HG03064 (cell line): ENCODE measurements at regions not wholly inside any gene's neighbourhood (a gene's known extent, or its start where the extent isn't known, plus 50 kb on each side); places are given as distances from the start of the nearest gene placed in this dataset.

ENCODE experiments used
- ATAC-seq: cut with Tn5 transposase; IDR thresholded peaks from one replicate; pipeline ENCODE4 v1.9.1; 2021; ENCODE audit warnings: low read depth; ENCODE audit not compliant: unreplicated experiment

- ATAC-seq, result no peak
Observed at GRCh38 chr12:90111791-90112580, 403.3 kb upstream of the ATP2B1 start.

GRCh38 chr12:90106568-90106967 lies 397.9 kb upstream of the ATP2B1 start:
- no peak for ATAC-seq

- ATAC-seq, result peak; percentile 69
Observed at GRCh38 chr12:90102957-90103652, 394.5 kb upstream of the ATP2B1 start.

- ATAC-seq, result no peak
Observed at GRCh38 chr12:90100579-90100978, 391.9 kb upstream of the ATP2B1 start.

GRCh38 chr12:90099288-90099687 lies 390.6 kb upstream of the ATP2B1 start:
- ATAC-seq, result no peak

- ATAC-seq, result no peak
Observed at GRCh38 chr12:90098132-90098779, 389.6 kb upstream of the ATP2B1 start.

- ATAC-seq, result no peak
Observed at GRCh38 chr12:90091809-90092208, 383.2 kb upstream of the ATP2B1 start.

- no peak for ATAC-seq
Observed at GRCh38 chr12:90090929-90091651, 382.5 kb upstream of the ATP2B1 start.

GRCh38 chr12:90086281-90086680 lies 377.6 kb upstream of the ATP2B1 start:
- ATAC-seq, result no peak

GRCh38 chr12:90085494-90086274 lies 377.0 kb upstream of the ATP2B1 start:
- no peak for ATAC-seq

- no peak for ATAC-seq
Observed at GRCh38 chr12:90084018-90084417, 375.4 kb upstream of the ATP2B1 start.

- no peak for ATAC-seq
Observed at GRCh38 chr12:90080616-90081015, 372.0 kb upstream of the ATP2B1 start.

GRCh38 chr12:90079529-90080210 lies 371.0 kb upstream of the ATP2B1 start:
- no peak for ATAC-seq

- no peak for ATAC-seq
Observed at GRCh38 chr12:90078344-90078743, 369.7 kb upstream of the ATP2B1 start.

GRCh38 chr12:90077756-90078155 lies 369.1 kb upstream of the ATP2B1 start:
- ATAC-seq, result no peak

GRCh38 chr12:90076851-90077319 lies 368.2 kb upstream of the ATP2B1 start:
- ATAC-seq, result no peak

GRCh38 chr12:90075685-90076084 lies 367.0 kb upstream of the ATP2B1 start:
- ATAC-seq, result no peak

- ATAC-seq, result no peak
Observed at GRCh38 chr12:90074086-90074485, 365.4 kb upstream of the ATP2B1 start.

GRCh38 chr12:90071996-90072395 lies 363.4 kb upstream of the ATP2B1 start:
- ATAC-seq, result no peak
